ENCODE measurements at regions not wholly inside any gene's neighbourhood (a gene's known extent, or its start where the extent isn't known, plus 50 kb on each side); places are given as distances from the start of the nearest gene placed in this dataset.

DNA sequence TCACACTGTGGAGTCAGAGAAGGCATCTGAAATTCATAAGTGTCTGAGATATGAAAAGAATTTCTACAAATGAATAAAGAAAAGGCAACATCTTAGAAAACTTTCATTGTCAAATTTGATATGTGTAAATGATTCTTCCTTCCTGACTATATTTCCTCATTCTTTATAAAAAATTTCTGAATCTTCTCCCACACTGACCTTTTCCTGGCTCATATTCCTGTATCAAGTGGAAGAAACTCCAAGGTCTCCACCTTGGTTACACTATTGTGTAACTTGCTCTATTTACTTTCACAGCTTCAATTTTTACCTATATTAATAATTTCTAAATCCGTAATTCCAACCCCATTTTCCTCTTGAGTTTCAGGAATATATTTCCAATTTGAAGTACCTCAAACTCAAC is 93.5 kb upstream of the FBXL7 start:
- FAIRE-seq (no peak), DNase-seq (ENCODE audit: insufficient read length, low spot score) (no peak)
- TF ChIP-seq, protein P1, sequence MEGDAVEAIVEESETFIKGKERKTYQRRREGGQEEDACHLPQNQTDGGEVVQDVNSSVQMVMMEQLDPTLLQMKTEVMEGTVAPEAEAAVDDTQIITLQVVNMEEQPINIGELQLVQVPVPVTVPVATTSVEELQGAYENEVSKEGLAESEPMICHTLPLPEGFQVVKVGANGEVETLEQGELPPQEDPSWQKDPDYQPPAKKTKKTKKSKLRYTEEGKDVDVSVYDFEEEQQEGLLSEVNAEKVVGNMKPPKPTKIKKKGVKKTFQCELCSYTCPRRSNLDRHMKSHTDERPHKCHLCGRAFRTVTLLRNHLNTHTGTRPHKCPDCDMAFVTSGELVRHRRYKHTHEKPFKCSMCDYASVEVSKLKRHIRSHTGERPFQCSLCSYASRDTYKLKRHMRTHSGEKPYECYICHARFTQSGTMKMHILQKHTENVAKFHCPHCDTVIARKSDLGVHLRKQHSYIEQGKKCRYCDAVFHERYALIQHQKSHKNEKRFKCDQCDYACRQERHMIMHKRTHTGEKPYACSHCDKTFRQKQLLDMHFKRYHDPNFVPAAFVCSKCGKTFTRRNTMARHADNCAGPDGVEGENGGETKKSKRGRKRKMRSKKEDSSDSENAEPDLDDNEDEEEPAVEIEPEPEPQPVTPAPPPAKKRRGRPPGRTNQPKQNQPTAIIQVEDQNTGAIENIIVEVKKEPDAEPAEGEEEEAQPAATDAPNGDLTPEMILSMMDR (IDR thresholded peaks at IDR 0.05; ENCODE audit: insufficient read depth, missing control alignments) = no peak

DNA sequence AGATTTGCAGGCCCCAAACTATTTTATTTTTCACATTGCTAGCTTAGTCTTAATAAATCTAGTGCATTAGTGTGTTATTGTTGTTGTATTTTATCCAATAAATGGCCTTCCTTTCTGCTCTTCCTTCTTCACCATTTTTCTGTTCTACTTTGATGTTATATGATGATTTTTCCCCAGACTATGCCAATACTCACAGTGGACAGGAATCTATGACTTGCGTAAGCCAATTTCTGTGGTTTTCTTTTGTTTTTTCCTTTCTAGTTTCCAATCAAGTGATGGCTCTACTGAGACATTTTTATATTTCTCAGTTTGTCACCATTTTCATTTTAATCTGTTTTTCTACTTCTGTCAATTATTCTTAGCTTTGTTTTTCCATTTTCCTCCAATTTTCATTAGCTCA is 106.8 kb upstream of the FBXL7 start:
- TF ChIP-seq, protein P1 (IDR thresholded peaks at IDR 0.05; ENCODE audit: insufficient read depth, missing control alignments) = no peak
- DNase-seq (ENCODE audit: insufficient read length, low spot score) (no peak), FAIRE-seq (no peak)

DNA sequence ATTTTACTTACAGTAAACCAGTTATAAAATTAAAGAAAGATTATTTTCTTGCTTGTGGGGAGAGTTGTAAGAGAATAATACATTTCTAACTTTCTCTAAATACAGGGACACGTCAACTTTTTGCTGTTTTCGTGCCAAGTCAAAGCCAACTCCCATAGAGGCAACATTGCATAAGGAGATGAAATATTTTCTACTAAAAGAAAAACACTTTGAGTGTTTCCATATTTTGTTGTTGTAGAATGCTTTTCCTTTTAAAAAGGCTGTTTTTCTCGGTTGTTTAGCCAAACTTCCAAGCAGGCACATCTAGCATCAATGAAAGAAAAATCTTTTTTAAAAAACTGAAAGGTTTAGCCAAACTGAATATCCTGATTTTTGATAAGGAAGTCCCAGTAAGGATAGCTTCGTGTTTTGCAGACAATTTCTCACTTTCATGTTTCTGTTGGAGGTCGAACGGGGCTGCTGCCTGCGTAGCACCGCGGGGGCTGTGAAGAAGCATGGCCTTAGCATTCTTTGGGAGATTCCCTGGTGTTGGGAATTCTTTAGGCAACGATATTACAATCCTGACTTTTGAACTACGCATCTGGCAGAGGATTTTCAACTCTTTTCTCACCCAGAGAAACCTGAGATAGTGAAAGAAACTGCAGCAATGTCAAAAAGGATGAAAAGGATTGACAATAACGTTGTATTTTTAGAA is 108.1 kb upstream of the FBXL7 start:
- TF ChIP-seq, protein P1 (IDR thresholded peaks at IDR 0.05; ENCODE audit: insufficient read depth, missing control alignments) = no peak
- FAIRE-seq (no peak), DNase-seq (ENCODE audit: insufficient read length, low spot score) (no peak)

DNA sequence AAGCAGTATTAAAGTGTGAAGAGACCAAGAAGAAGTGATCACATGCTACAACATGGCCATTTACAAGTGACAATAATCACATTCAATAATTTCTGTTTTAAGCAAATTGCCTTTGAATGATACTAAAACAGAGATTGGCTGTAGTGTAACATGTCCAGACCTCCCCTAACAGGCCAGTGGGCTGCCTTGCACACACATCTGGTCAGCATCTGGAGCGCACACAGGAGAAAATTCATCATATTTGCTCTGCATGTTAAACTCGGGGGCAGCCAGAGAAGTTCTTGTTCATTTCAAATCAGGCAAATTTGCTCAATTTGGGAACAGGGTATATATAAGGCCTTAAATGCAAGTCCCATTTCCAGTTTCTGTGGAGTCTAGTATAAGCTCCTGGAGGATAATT is 111.1 kb upstream of the FBXL7 start:
- FAIRE-seq (no peak), DNase-seq (ENCODE audit: insufficient read length, low spot score) (no peak)
- TF ChIP-seq, protein P1 (IDR thresholded peaks at IDR 0.05; ENCODE audit: insufficient read depth, missing control alignments) = no peak

DNA sequence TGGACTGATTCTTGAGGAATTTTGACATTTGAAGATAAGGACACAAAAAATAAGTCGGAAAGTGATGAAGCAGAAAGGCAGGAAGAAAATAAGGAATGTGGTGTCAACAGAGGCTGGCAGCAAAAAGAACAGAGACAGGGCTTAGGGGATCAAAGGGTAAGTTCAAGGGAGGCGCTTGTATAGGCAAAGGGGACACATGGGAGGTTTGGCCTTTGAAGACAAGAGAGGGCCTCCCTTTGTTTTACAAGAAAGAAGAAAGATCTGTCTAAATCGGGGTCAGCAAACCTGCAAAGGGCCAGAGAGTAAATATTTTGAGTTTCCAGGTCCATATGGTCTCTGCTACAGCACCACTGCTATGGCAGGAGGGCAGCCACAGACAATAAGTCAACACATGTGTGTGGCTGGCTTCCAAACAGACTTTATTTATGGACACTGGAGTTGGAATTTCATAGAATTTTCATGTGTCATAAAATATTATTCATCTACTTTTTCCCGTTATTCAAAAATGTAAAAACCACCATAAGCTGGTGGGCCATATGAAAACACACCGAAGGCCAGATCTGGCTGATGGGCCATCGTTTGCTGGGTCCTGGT is 112.0 kb upstream of the FBXL7 start:
- TF ChIP-seq, protein P1 (IDR thresholded peaks at IDR 0.05; ENCODE audit: insufficient read depth, missing control alignments) = no peak
- DNase-seq (ENCODE audit: insufficient read length, low spot score) (no peak), FAIRE-seq (no peak)

DNA sequence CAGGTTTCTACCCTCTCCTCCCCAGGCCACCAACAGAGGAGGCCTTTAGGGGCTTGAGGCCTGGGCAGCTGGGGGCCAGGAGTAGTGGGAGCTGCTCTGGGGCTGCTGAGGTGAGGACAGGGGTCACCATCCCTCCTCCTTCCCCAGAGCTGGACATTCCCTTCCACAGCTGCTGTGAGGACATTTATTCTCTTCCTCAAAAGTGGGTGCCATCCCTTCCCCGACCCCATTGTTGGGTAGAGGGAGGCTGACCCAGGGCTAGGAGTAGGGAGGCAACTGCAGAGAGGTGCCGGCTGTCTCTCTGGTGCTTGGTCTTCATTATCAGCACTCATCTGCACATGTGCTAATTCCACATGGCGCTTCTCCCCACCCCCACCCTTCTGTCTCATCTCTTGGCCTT is 113.9 kb upstream of the FBXL7 start:
- TF ChIP-seq, protein P1 (IDR thresholded peaks at IDR 0.05; ENCODE audit: insufficient read depth, missing control alignments) = no peak
- DNase-seq (ENCODE audit: insufficient read length, low spot score) = no peak
- no peak for FAIRE-seq

DNA sequence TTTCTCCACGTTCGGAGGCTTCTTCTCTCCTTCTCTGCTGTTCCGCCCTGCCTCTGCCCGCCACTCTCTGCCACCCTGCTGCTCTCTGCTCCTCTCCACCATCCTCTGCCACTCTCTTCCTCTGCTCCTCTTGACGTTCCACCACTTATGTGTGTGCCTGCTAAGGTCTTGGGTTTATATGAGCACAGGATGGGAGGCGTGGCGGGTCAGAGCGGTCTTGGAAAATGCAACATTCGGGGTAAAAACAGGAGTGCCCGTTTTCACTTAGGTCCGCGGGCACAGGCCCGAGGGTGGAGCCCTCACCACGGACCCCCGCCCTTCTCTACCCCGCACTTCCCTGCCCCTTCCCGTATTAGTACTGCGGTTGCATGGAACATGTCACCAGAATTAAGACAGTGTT is 114.4 kb upstream of the FBXL7 start:
- DNase-seq (ENCODE audit: insufficient read length, low spot score) (no peak), FAIRE-seq (no peak)
- TF ChIP-seq, protein P1 (IDR thresholded peaks at IDR 0.05; ENCODE audit: insufficient read depth, missing control alignments) = no peak
